OCI-LY7 (cell line): ENCODE measurements at regions not wholly inside any gene's neighbourhood (a gene's known extent, or its start where the extent isn't known, plus 50 kb on each side); places are given as distances from the start of the nearest gene placed in this dataset.

Source experiments
- BruUV-seq: library from RNA; stranded (reverse); fragments of 400-500 nt; replicated peaks from 2 replicates; lab custom pipeline; 2021; lab: Mats Ljungman, UMichigan
- CTCF ChIA-PET: fragments of 300-600 bp; sonication (Branson Sonifier 250); formaldehyde crosslinking; loops from one replicate; lab custom pipeline; 2022; ENCODE audit warnings: antibody characterized with exemption; ENCODE audit not compliant: unreplicated experiment; lab: Charles Lee
- POLR2A ChIA-PET: fragments of 300-600 bp; sonication (Branson Sonifier 250); formaldehyde crosslinking; loops from one replicate; lab custom pipeline; 2022; ENCODE audit warnings: antibody characterized with exemption; lab: Charles Lee
- DNase-seq: peaks from one replicate; pipeline ENCODE4 v3.0.0-alpha.2; 2015; ENCODE audit warnings: low spot score
- H2AFZ ChIP-seq: fragments of 200-600 bp; sonication (generic), shearing (Covaris generic); 2 replicates; pipeline ENCODE4 v1.6.1; 2014; ENCODE audit warnings: mild to moderate bottlenecking, antibody characterized with exemption, low read length, moderate library complexity
- H3K27ac ChIP-seq: fragments of 200-600 bp; sonication (generic); 2 replicates; pipeline ENCODE4 v1.5.1; 2014; ENCODE audit warnings: mixed run types, low read depth, mild to moderate bottlenecking, moderate library complexity, low read length, inconsistent platforms; ENCODE audit not compliant: poor library complexity, severe bottlenecking
- H3K36me3 ChIP-seq: fragments of 200-600 bp; sonication (generic); 2 replicates; pipeline ENCODE4 v1.6.1; 2014; ENCODE audit warnings: mild to moderate bottlenecking, antibody characterized with exemption, low read length, moderate library complexity, mixed read lengths; ENCODE audit not compliant: insufficient read depth
- H3K4me1 ChIP-seq: fragments of 200-600 bp; sonication (generic); 2 replicates; pipeline ENCODE4 v1.5.1; 2014; ENCODE audit warnings: mild to moderate bottlenecking, low read length; ENCODE audit not compliant: insufficient read depth, poor library complexity, severe bottlenecking
- H3K4me2 ChIP-seq: fragments of 200-600 bp; sonication (generic); 2 replicates; pipeline ENCODE4 v1.6.1; 2014; ENCODE audit warnings: mild to moderate bottlenecking, low read length
- H3K4me3 ChIP-seq: fragments of 200-600 bp; sonication (generic); 2 replicates; pipeline ENCODE4 v1.5.1; 2014; ENCODE audit warnings: mild to moderate bottlenecking, low read depth, low read length; ENCODE audit not compliant: poor library complexity, severe bottlenecking
- H3K79me2 ChIP-seq: fragments of 200-600 bp; sonication (generic); 2 replicates; pipeline ENCODE4 v1.6.1; 2016; ENCODE audit warnings: low read depth, mild to moderate bottlenecking, low read length, moderate library complexity, mixed read lengths; ENCODE audit not compliant: insufficient read depth
- H3K9me2 ChIP-seq: fragments of 200-600 bp; sonication (generic); 2 replicates; pipeline ENCODE4 v1.6.1; 2016; ENCODE audit warnings: mild to moderate bottlenecking, low read length, mixed read lengths; ENCODE audit not compliant: insufficient read depth
- H3K9me3 ChIP-seq: fragments of 200-600 bp; sonication (generic); 2 replicates; pipeline ENCODE4 v1.6.1; 2014; ENCODE audit warnings: mild to moderate bottlenecking, mixed run types, low read length, mixed read lengths
- H4K20me1 ChIP-seq: fragments of 200-600 bp; sonication (generic); 2 replicates; pipeline ENCODE4 v1.6.1; 2014; ENCODE audit warnings: mild to moderate bottlenecking, antibody characterized with exemption, low read length, moderate library complexity, mixed read lengths; ENCODE audit not compliant: insufficient read depth
- EZH2phosphoT487 ChIP-seq: fragments of 200-600 bp; sonication (generic); IDR thresholded peaks from 2 replicates; pipeline ENCODE4 v1.6.1; 2018; ENCODE audit warnings: low read depth, borderline replicate concordance, mild to moderate bottlenecking, mixed run types, antibody characterized with exemption, low read length, moderate library complexity, mixed read lengths
- intact Hi-C: fragments of 100-400 bp; cut with micrococcal nuclease; formaldehyde crosslinking; loops from one replicate; pipeline ENCODE4 v1.10.0; 2022; ENCODE audit not compliant: unreplicated experiment
- TF ChIP-seq, protein P1 (sequence below): fragments of 200-600 bp; sonication (generic); conservative IDR thresholded peaks from 2 replicates; pipeline ENCODE4 v1.5.1; 2014; ENCODE audit warnings: mild to moderate bottlenecking, antibody characterized with exemption, low read length, moderate library complexity, mixed read lengths

DNA sequence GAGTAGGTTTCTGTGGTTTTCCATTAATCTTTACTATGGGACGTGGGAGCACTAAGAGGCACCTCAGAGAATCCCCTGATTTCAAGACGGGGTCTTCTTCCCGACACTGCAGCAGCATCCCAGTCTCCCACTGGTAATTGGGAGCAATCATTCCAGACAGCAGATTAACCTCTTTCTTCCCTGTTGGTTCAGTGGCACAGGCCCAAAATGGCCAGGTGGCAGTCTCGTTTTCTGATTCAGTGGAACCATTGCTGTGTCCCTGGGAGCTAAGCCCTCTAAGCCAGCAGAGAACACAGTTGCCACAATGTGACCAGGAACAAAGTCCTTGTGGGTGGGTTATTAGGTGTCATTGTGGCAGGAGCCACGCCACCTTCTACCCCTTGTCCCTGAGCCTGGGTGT is 342.1 kb downstream of the MATN1 start:
- Histone ChIP-seq H3K9me2 (no peaks in the 10 kb centered on the region), H3K4me1 (no peaks in the 10 kb centered on the region), H3K9me3 (no peaks in the 10 kb centered on the region), H4K20me1 (no peaks in the 10 kb centered on the region), H3K36me3 (no peaks in the 10 kb centered on the region), H3K4me2 (no peak overlapping the region), H3K27ac (no peak overlapping the region), H2AFZ (no peak overlapping the region), H3K79me2 (no peaks in the 10 kb centered on the region), H3K4me3 (no peak overlapping the region)
- POLR2A ChIA-PET = no interaction called here
- no peak for TF ChIP-seq EZH2phosphoT487
- TF ChIP-seq, protein P1, sequence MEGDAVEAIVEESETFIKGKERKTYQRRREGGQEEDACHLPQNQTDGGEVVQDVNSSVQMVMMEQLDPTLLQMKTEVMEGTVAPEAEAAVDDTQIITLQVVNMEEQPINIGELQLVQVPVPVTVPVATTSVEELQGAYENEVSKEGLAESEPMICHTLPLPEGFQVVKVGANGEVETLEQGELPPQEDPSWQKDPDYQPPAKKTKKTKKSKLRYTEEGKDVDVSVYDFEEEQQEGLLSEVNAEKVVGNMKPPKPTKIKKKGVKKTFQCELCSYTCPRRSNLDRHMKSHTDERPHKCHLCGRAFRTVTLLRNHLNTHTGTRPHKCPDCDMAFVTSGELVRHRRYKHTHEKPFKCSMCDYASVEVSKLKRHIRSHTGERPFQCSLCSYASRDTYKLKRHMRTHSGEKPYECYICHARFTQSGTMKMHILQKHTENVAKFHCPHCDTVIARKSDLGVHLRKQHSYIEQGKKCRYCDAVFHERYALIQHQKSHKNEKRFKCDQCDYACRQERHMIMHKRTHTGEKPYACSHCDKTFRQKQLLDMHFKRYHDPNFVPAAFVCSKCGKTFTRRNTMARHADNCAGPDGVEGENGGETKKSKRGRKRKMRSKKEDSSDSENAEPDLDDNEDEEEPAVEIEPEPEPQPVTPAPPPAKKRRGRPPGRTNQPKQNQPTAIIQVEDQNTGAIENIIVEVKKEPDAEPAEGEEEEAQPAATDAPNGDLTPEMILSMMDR = no peak
- no peak for DNase-seq
- intact Hi-C loops = no loop called here
- CTCF ChIA-PET = no interaction called here
- BruUV-seq = no TSS peak

DNA sequence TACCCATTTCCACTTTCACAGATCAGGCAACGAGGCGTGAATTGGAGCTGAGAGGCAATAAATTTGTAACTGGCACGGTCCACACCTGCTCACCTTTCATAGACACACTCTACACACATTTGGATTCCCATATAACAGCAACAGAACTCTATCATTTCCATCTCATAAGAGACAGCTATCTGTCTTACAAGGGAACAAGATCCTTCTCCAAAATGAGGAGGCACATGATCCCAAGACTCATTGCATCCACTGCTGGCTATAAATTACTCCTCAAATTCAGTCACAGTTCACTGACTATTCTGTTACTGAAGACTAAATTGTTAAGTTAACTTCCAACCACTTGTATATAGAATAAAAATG is 342.8 kb downstream of the MATN1 start:
- Histone ChIP-seq H4K20me1 (no peaks in the 10 kb centered on the region), H3K4me2 (no peak overlapping the region), H3K9me2 (no peaks in the 10 kb centered on the region), H3K9me3 (no peaks in the 10 kb centered on the region), H2AFZ (no peak overlapping the region; the same call in 1 of the 2 replicates), H3K36me3 (no peaks in the 10 kb centered on the region), H3K27ac (no peak overlapping the region), H3K4me3 (no peak overlapping the region), H3K79me2 (no peaks in the 10 kb centered on the region), H3K4me1 (no peaks in the 10 kb centered on the region)
- POLR2A ChIA-PET = interaction anchor here (0.7 kb wide), 2 partner anchors 25 to 842 kb away, joined by 3 read pairs; no protein-coding TSS in a partner anchor
- intact Hi-C loops = loop anchor here (1.0 kb wide), 1 partner anchor 587 kb away; no protein-coding TSS in a partner anchor
- TF ChIP-seq, protein P1 = peak; percentile 50; the same call in 1 of the 2 replicates
- TF ChIP-seq EZH2phosphoT487 = no peak
- CTCF ChIA-PET = interaction anchor here (0.5 to 1.0 kb wide), 3 partner anchors 18 to 1493 kb away, joined by 3 read pairs; no protein-coding TSS in a partner anchor
- BruUV-seq = no TSS peak
- no peak for DNase-seq
